DND-41 (cell line): ENCODE measurements at regions not wholly inside any gene's neighbourhood (a gene's known extent, or its start where the extent isn't known, plus 50 kb on each side); places are given as distances from the start of the nearest gene placed in this dataset.

Experiments used
- CTCF ChIP-seq: IDR thresholded peaks from 2 replicates; pipeline ENCODE4 v1.5.1; 2012; ENCODE audit warnings: borderline replicate concordance, low read length, moderate library complexity, mild to moderate bottlenecking; ENCODE audit not compliant: poor library complexity, severe bottlenecking; ENCODE audit errors: extremely low read depth
- EZH2 ChIP-seq: IDR thresholded peaks from 3 replicates; pipeline ENCODE4 v1.6.1; 2012; ENCODE audit warnings: borderline replicate concordance, low read depth, mild to moderate bottlenecking, moderate library complexity, low read length, inconsistent platforms; ENCODE audit not compliant: severe bottlenecking

- TF ChIP-seq CTCF (no peak), EZH2 (no peak)
These were observed 198.2 kb downstream of the SEC16B start for GRCh38 chr1:177771688-177772087.
